Stimulated activated CD8-positive, alpha-beta memory T cell treated with anti-CD3 and anti-CD28 coated beads, Interleukin-12 subunit alpha, Interleukin-12 subunit beta, amount 100 ng/mL, for 24 hours (primary cell): ENCODE measurements at regions not wholly inside any gene's neighbourhood (a gene's known extent, or its start where the extent isn't known, plus 50 kb on each side); places are given as distances from the start of the nearest gene placed in this dataset.

ENCODE experiments used
- DNase-seq: peaks from one replicate; pipeline ENCODE4 v3.0.0-alpha.2; 2020; ENCODE audit errors: extremely low read depth

DNA sequence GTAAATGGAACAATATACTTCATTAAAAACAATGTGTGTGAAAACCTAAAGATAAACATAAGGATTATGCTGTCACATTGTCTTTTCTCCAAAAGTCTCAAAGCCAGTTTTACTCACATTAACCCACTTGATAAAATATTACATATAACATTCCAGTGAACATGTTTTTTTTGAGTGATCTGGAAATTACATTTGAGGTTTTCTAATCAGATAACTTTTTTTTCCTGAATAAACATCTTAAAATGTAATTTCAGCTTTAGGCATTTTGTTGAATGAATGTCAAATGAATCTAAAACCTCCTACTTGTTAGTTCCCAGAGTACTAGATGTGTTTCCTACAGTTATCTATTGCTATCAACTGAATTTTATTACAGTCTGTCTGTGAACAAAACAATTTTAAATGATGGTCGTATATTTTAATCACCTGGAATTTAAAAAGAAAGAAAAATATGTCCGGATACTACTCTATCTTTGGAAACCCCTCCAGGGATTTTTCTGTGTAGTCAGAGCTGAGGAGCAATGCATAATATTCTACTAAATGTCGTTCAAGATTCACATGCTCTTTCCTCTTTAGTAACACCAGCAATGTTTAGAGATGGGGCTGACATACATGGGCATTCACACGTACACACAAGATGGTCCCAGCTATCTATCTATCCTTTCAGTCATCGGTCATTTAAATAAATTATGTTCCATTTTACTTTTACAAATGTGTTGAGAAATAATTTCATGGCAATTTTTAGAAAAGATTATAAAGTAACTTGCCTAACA lies 283.9 kb downstream of the KLF12 start:
- DNase-seq = no peak

GRCh38 chr13:73849292-73849691 lies 284.9 kb downstream of the KLF12 start:
- DNase-seq = no peak

DNA sequence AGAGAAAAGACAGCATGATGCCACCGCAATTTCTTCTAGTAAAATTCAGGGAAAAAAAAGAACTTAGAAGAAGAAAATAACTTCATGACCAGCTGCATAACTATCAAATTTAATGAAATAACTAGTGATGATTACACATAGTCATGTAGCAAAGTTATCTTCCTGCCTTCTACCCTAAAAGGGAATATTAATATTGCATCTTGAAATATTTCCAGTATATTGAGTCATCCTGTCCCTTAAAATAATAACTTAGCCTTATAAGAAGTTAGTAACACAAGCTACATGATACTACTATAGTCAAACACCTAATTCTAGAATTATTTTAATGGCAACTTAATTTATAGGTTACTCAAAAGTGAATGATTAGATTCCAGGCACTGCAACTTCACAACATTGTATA lies 289.2 kb downstream of the KLF12 start:
- DNase-seq = no peak

DNA sequence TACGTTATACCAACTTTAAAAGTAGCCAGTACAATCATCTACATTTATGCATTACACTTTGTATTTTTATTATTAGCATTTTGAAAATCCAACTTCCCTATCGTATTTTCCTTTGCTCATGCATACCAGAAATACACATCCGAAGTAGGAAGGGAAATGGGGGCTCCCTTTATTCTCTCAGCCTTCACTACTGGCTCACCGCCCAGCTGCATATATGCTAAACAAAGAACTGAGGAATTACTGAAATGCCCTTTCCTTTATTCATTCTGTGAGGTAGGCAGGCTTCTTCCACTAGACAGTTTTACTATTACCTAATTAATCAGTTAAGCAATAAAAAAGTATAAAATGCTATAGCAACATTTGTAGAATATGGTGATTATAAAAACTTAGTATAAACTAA lies 291.6 kb downstream of the KLF12 start:
- no peak for DNase-seq

GRCh38 chr13:73842184-73842583 lies 292.0 kb downstream of the KLF12 start:
- no peak for DNase-seq

DNA sequence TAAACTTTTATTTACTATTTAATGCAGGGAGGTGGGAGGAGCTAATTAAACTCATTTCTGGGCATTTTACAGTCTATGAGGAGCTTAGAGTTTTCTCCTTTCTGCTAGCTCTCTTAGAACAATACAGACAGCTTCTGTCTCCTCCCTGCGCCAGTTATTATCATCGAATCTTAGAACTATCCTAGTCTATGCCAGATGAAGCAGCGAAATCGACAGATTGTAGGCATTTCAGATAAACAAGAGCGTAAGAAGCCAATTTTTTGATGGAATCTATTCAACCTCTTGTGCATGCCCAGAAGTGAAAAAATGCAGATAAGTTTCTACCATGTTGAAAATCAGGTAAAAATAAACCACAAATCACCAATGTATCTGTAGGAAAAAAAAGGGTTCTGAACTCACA lies 297.1 kb downstream of the KLF12 start:
- no peak for DNase-seq

DNA sequence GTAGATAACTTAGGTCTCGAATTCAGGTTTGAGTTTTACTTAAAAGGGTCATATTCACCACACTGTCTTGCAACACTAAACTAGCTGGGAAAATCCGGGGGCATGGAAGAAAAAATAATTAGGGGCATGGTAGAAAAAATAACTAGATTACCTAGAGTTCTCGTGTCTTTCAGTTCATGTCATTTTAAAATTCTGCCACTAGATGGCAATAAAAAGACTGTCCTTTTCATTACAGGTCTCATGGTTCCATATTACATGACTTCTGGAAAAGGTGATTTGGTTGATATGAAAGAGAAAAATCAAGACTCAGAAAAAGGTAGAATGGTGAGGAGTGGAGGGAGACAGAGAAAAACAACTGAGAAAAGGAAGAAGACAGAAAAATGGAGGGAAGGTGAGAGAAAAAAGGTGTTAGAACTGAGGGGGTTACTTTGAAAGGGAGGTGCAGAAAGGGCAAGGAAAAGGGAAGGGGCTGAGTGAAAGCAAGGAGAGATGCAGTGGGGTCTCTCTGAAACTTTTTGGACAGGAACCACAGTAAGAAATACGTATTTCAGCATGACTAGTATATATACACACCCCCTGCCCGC lies 299.0 kb downstream of the KLF12 start:
- no peak for DNase-seq

DNA sequence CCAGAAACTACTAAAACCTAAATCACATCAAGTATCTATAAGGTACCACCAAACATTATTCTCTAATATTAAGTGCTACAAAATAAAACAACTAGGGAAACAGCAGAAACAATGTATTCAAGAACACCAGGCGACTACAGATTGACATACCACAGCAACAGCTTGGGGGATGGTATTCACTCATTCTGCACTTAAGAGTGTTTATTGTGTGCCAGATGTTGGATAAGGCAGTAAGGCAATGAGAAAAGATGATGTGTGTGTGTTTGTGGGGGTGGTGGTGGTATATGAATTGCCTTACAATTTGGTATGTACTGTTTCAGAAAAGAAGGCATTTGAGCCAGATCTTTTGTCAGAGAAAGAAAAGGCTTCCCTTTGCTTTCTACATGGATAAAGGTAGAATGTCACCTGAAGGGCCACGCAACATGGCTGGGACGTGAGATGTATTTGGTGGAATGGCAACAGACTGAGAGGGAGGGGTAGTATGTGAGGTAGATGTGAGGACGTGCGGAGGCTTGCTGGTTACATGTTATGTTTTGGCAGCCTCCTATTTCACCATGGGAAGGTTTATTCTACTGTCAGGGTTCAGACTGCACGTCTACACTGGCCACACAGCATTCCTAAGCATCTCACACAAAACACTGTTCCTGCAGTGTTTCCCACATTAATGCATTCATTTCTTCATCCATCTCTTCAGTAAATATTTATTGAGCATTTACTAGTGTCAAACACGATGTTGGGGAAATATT lies 300.7 kb downstream of the KLF12 start:
- no peak for DNase-seq

DNA sequence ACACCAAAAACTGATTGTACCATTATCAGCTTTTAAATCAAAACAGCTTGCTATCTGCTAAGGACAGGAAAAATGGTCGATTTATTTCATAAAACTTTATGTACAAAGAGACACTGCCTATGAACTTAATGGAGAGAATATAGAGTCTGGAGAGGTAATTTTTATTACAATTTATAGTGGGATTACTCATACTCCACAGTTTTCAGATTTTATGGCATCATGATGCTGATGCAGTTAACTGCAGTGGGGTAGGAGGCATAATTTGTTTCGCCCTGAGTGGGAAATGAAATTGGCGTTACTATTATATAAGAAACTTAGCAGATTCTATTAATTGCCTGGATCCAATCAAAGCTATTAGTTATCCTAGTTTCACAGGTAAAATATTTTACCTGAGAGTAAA lies 301.4 kb downstream of the KLF12 start:
- no peak for DNase-seq

DNA sequence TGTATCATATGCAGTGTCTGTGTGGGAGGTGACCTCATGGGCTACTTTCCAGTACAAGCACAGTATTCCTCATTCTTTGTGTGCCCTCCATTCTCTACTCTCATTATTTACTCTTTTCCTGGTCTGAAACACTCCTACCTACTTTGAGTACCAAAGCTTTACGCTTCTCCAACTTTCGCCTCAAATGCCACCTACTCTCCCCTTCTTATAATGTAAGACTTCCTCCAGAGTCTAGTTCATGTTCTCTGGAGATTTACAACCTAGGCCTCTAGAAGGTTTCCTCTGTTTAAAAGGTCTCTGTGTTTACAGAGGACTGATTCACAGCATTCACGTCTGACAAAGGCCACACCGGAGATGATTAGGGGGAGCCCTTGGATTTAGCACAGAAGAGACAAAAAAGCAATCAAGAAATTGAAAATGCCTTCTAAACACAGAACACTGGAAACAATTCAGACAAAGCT lies 302.0 kb downstream of the KLF12 start:
- DNase-seq = no peak

DNA sequence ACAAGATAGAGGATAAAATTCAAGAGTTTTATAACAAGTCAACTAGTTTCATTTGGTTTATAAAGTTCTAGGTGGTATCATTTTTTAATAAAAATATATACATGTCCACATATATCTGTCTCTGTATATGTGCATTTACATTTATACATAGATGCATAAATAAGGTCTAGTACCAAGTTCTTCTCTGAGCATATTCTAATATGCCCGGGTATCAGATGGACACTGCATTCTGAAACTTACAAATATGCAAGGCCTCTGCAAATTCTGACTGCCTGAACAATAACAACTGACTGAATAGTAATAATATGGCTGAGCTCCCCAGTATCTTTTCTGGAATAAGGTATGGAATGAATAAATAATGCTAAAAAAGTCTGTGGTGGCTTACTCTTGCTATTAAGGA lies 304.8 kb downstream of the KLF12 start:
- no peak for DNase-seq

DNA sequence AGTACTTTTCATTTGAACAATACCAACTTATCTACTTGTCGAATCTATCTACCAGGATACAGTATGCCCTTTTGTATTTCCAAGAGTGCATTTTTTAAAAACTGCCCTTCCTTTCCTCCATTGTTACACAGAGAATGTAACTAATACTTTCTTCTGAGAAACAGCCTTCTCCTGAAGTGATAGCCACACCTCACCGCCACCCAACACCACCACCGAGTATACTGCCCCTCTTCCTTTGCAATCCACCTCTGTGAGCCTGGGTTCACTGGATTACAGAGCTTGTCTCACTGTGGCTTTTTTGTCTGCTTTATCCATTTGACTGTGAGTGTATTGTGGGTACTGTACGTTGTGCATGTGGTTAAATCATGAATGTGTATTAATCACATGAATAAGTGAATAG lies 305.4 kb downstream of the KLF12 start:
- no peak for DNase-seq

- DNase-seq = no peak
Measured at GRCh38 chr13:73827434-73827833, 306.8 kb downstream of the KLF12 start.

GRCh38 chr13:73825143-73825542 lies 309.1 kb downstream of the KLF12 start:
- no peak for DNase-seq

GRCh38 chr13:73822668-73823592 lies 311.3 kb downstream of the KLF12 start:
- no peak for DNase-seq

DNA sequence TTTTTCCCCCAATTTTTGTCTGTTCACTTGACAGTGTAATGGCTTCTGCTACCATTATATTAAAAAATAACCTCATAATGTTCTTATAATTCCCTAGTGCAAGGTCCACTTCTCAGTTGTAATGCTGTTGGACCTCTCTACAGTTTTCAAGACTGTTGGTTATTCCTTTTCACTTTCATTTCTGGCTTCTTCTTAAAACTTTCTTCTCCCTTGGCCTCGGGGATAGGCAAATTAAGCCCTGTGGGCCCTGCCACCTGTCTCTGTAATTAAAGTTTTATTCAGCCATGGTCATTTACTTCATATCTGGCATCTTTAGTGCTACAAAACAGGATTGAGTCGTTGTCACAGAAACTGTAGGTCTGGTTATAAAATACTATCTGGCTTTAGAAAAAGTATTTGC lies 313.5 kb downstream of the KLF12 start:
- DNase-seq = no peak

- DNase-seq = no peak
Measured at GRCh38 chr13:73820285-73820684, 313.9 kb downstream of the KLF12 start.

DNA sequence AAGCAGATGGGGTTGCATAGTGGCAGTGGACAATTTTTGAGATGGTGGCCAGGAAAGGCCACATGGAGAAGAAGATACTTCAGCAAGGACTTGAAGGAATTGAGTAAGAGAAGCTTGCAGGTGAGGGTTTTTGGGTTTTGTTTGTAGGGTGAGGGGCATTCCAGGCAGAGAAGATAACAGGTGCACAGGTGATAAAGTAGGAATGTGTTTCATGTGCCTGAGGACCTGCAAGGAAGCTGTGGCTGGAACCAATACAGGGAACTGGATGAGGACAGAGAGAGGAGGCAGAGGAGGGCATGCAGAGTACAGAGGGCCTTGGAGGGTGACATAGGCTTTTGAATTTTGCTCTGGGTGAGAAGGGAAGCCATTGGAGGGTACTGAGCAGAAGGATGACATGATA lies 314.5 kb downstream of the KLF12 start:
- no peak for DNase-seq

DNA sequence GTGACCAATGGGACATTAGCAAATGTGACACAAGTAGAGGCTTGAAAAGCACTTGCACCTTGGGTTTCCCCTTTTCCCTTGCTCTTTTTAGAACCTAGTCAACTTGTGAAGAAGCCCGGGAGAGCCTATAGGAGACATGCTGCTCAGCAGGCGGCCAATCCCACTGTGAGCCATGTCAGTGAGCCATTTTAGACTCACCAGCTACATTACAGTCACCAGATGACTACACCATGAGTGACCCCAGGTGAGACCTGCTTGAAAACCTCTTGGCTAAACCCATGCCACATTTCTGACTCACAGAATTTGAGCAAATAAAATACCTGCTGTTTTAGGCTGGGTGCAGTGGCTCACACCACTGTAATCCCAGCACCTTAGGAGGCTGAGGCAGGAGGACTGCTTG lies 317.5 kb downstream of the KLF12 start:
- DNase-seq = no peak

GRCh38 chr13:73815796-73816195 lies 318.4 kb downstream of the KLF12 start:
- DNase-seq = no peak

GRCh38 chr13:73810647-73811046 lies 323.6 kb downstream of the KLF12 start:
- DNase-seq = no peak

DNA sequence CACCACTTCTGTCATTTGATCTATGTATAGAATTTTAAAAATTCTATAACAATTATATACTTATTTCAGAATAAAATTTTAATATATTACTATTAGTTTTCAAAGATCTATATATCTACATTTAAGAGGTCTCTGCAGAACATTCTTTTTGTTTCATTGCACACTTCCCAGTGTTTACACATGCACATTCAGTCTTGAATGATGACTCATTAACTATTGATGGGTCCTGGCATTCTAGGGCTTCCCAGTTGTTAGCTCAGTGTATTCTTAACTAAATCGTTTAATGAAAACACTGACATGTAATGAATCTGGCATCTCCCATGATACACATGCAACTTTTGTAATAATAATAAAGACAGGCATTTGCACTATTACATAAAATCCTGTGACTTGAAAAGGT lies 324.6 kb downstream of the KLF12 start:
- DNase-seq = no peak
